ENCODE measurements at regions not wholly inside any gene's neighbourhood (a gene's known extent, or its start where the extent isn't known, plus 50 kb on each side); places are given as distances from the start of the nearest gene placed in this dataset.

DNA sequence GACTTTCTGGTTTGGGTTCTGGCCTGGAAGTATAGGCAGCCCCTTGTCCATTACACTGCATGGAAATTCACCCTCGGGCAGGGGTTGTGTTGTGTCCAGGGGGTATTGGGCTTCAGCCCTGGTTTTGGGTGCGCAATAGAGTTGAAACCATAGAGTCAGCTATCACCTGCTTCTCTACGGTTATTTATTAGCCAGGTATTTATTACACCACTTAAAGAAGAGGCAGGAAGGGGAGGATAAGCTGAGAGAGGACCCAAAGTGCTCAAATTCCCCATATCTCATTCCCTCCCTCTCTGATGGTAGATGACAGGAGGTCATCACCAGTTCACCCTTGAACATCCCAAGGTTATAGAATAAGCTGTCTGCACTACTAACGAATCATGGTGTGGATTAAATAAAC is 133.4 kb downstream of the HRH4 start:
- Histone ChIP-seq H3K27me3 (ENCODE audit: control insufficient read depth, insufficient read depth, low read length) (peaks cover 22% of the 10 kb centered on the region), H4K5ac (ENCODE audit: low read depth, low read length) (no peak overlapping the region), H3K18ac (ENCODE audit: low read depth, low read length) (no peak overlapping the region), H3K27ac (ENCODE audit: insufficient read depth, low read length) (no peak overlapping the region), H3K14ac (replicated peaks; ENCODE audit: low read depth, low read length) (no peak overlapping the region), H2AK5ac (ENCODE audit: low read depth, low read length) (no peak overlapping the region), H2BK15ac (ENCODE audit: low read depth, low read length) (no peak overlapping the region), H2AFZ (replicated peaks; ENCODE audit: low read length, poor library complexity) (no peak overlapping the region), H3K4me1 (ENCODE audit: control insufficient read depth, insufficient read depth, low read length) (no peaks in the 10 kb centered on the region), H2BK20ac (ENCODE audit: low read depth, low read length) (no peak overlapping the region), H3K23ac (ENCODE audit: low read depth, low read length) (no peak overlapping the region), H3K4ac (ENCODE audit: low read depth, low read length) (no peak overlapping the region), H3K4me3 (ENCODE audit: insufficient read depth, low read depth, low read length) (no peak overlapping the region), H3K9me1 (ENCODE audit: insufficient read depth, low read length) (no peaks in the 10 kb centered on the region), H2BK5ac (ENCODE audit: low read depth, low read length, poor library complexity, severe bottlenecking) (no peak overlapping the region), H4K91ac (ENCODE audit: insufficient read depth, low read depth, low read length) (no peak overlapping the region), H3K56ac (ENCODE audit: extremely low read depth, insufficient read depth, low read length) (no peak overlapping the region), H2AK9ac (replicated peaks; ENCODE audit: low read depth, low read length, poor library complexity) (no peak overlapping the region), H3K9ac (ENCODE audit: low read depth, low read length) (no peak overlapping the region), H4K8ac (ENCODE audit: low read depth in 2 of 2, low read length in 2 of 2) (no peak overlapping the region), H3K9me3 (ENCODE audit: control insufficient read depth, insufficient read depth, low read length) (0 out of 2 replicates have a peak, but pooled peaks cover 2% of the 10 kb centered on the region), H3K79me1 (ENCODE audit: low read depth in 1 of 2, low read length in 2 of 2) (no peaks in the 10 kb centered on the region), H2BK120ac (ENCODE audit: low read depth, low read length) (no peak overlapping the region), H4K20me1 (ENCODE audit: insufficient read depth, low read length) (no peaks in the 10 kb centered on the region), H3K36me3 (ENCODE audit: control insufficient read depth, insufficient read depth, low read length) (no peaks in the 10 kb centered on the region), H3K4me2 (ENCODE audit: low read depth, low read length) (no peak overlapping the region)
- no TSS peak for BruUV-seq (replicated peaks)
- no CpG with 5 or more reads among the region's 4 CpGs for WGBS, 2 experiments (ENCODE audit: extremely low coverage in 2 of 2, insufficient read length in 1 of 2)
- DNase-seq (no peak), ATAC-seq (ENCODE audit: low read depth) (no peak)
- ChIA-PET POLR2A (ENCODE audit: unreplicated experiment) (no interaction called here), CTCF (no interaction called here)
- TF ChIP-seq NFE2L2 (IDR thresholded peaks at IDR 0.05; ENCODE audit: low read depth, low read length) (no peak), POLR2A (IDR thresholded peaks at IDR 0.05; ENCODE audit: low read depth, low read length) (no peak), SMC3 (IDR thresholded peaks at IDR 0.05; ENCODE audit: low read depth, low read length) (no peak), MAZ (IDR thresholded peaks at IDR 0.05; ENCODE audit: borderline replicate concordance, low read depth, low read length) (no peak), RAD21 (IDR thresholded peaks at IDR 0.05; ENCODE audit: low read length) (no peak), BHLHE40 (IDR thresholded peaks at IDR 0.05; ENCODE audit: low read depth, low read length) (no peak), CHD1 (IDR thresholded peaks at IDR 0.05; ENCODE audit: low read depth, low read length) (no peak), RFX5 (IDR thresholded peaks at IDR 0.05; ENCODE audit: low read depth, low read length) (no peak), MAFK (IDR thresholded peaks at IDR 0.05; ENCODE audit: low read depth, low read length) (no peak), RCOR1 (IDR thresholded peaks at IDR 0.05; ENCODE audit: insufficient replicate concordance, low read length) (no peak), FOS (IDR thresholded peaks at IDR 0.05; ENCODE audit: low read depth, low read length) (no peak), CEBPB (IDR thresholded peaks at IDR 0.05; ENCODE audit: low read depth, low read length) (no peak), MXI1 (IDR thresholded peaks at IDR 0.05; ENCODE audit: borderline replicate concordance, low read depth, low read length) (no peak)
- TF ChIP-seq, protein P1, sequence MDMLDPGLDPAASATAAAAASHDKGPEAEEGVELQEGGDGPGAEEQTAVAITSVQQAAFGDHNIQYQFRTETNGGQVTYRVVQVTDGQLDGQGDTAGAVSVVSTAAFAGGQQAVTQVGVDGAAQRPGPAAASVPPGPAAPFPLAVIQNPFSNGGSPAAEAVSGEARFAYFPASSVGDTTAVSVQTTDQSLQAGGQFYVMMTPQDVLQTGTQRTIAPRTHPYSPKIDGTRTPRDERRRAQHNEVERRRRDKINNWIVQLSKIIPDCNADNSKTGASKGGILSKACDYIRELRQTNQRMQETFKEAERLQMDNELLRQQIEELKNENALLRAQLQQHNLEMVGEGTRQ (IDR thresholded peaks at IDR 0.05; ENCODE audit: low read depth, low read length): no peak
- TF ChIP-seq, protein P2, sequence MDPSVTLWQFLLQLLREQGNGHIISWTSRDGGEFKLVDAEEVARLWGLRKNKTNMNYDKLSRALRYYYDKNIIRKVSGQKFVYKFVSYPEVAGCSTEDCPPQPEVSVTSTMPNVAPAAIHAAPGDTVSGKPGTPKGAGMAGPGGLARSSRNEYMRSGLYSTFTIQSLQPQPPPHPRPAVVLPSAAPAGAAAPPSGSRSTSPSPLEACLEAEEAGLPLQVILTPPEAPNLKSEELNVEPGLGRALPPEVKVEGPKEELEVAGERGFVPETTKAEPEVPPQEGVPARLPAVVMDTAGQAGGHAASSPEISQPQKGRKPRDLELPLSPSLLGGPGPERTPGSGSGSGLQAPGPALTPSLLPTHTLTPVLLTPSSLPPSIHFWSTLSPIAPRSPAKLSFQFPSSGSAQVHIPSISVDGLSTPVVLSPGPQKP (IDR thresholded peaks at IDR 0.05; ENCODE audit: borderline replicate concordance, low read depth, low read length): no peak
- TF ChIP-seq, protein P3, sequence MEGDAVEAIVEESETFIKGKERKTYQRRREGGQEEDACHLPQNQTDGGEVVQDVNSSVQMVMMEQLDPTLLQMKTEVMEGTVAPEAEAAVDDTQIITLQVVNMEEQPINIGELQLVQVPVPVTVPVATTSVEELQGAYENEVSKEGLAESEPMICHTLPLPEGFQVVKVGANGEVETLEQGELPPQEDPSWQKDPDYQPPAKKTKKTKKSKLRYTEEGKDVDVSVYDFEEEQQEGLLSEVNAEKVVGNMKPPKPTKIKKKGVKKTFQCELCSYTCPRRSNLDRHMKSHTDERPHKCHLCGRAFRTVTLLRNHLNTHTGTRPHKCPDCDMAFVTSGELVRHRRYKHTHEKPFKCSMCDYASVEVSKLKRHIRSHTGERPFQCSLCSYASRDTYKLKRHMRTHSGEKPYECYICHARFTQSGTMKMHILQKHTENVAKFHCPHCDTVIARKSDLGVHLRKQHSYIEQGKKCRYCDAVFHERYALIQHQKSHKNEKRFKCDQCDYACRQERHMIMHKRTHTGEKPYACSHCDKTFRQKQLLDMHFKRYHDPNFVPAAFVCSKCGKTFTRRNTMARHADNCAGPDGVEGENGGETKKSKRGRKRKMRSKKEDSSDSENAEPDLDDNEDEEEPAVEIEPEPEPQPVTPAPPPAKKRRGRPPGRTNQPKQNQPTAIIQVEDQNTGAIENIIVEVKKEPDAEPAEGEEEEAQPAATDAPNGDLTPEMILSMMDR (conservative IDR thresholded peaks at IDR 0.05; ENCODE audit: low read depth, low read length): no peak
- in situ Hi-C loops (cut with MboI; ENCODE audit: low sequenced_read_pairs) (no loop called here), intact Hi-C loops (cut with micrococcal nuclease) (no loop called here), dilution Hi-C loops (cut with HindIII; ENCODE audit: low sequenced_read_pairs, unreplicated experiment) (no loop called here)
